ENCODE measurements at regions not wholly inside any gene's neighbourhood (a gene's known extent, or its start where the extent isn't known, plus 50 kb on each side); places are given as distances from the start of the nearest gene placed in this dataset.

GRCh38 chr1:45258059-45258650 lies 51.8 kb upstream of the ZSWIM5 start:
- no peak for TF ChIP-seq CTCF (IDR thresholded peaks at IDR 0.05; ENCODE audit: low read depth, low read length)
- Histone ChIP-seq H3K27me3 (no peaks in the 10 kb centered on the region), H3K9me3 (ENCODE audit: low read depth) (no peaks in the 10 kb centered on the region), H3K36me3 (no peaks in the 10 kb centered on the region), H3K4me3 (no peak overlapping the region), H3K27ac (no peak overlapping the region), H3K4me1 (ENCODE audit: low read depth) (no peaks in the 10 kb centered on the region)
- no peak for DNase-seq (ENCODE audit: low read depth in 1 of 2, low spot score in 1 of 2)

GRCh38 chr1:45259053-45259452 lies 52.6 kb upstream of the ZSWIM5 start:
- no peaks in the 10 kb centered on the region for H3K9me3 ChIP-seq (ENCODE audit: low read depth)
- H3K27me3 ChIP-seq = no peaks in the 10 kb centered on the region
- no peak for DNase-seq (ENCODE audit: low read depth in 1 of 2, low spot score in 1 of 2)
- no peaks in the 10 kb centered on the region for H3K4me1 ChIP-seq (ENCODE audit: low read depth)
- H3K36me3 ChIP-seq = no peaks in the 10 kb centered on the region
- no peak for TF ChIP-seq CTCF (IDR thresholded peaks at IDR 0.05; ENCODE audit: low read depth, low read length)
- H3K4me3 ChIP-seq = no peak overlapping the region
- H3K27ac ChIP-seq = no peak overlapping the region

DNA sequence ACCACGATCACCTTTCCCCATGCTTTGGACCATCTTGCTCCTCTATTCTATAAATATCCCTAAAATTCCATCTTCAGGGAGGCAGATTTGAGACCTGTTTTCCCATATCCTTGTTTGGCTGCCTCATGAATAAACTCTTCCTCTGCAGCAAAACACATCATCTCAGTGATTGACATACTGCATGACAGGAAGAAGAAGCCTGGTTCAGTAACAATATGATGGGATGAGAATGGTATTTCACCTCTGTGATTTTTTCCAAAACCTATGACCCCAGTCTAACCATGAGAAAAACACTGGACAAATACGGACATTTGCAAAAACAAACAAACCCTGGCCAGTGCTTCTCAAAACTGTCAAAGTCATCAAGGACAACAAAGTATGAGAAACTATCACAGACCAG lies 53.8 kb upstream of the ZSWIM5 start:
- no peaks in the 10 kb centered on the region for H3K9me3 ChIP-seq (ENCODE audit: low read depth)
- H3K27me3 ChIP-seq = no peaks in the 10 kb centered on the region
- DNase-seq (ENCODE audit: low read depth in 1 of 2, low spot score in 1 of 2) = no peak
- no peak for TF ChIP-seq CTCF (IDR thresholded peaks at IDR 0.05; ENCODE audit: low read depth, low read length)
- H3K4me3 ChIP-seq = no peak overlapping the region
- no peaks in the 10 kb centered on the region for H3K36me3 ChIP-seq
- H3K4me1 ChIP-seq (ENCODE audit: low read depth) = no peaks in the 10 kb centered on the region
- H3K27ac ChIP-seq = no peak overlapping the region

DNA sequence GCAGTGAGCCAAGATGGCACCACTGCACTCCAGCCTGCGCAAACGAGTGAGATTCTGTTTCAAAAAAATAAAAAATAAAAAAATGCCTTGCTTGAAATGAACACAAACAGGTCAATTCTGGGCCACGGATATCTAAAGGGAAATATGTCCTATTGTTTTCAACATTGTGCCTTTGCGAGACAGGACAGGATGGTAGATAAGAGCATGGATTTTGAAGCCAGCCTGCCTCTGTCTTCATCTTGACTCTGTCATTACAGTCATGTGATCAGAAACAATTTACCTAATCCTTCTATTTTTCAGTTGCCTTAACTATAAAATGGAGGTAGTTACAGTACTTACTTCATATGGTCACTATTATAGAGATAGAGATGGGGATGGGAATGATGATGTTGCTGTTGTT lies 56.7 kb upstream of the ZSWIM5 start:
- Histone ChIP-seq H3K4me1 (ENCODE audit: low read depth) (no peaks in the 10 kb centered on the region), H3K36me3 (no peaks in the 10 kb centered on the region), H3K9me3 (ENCODE audit: low read depth) (no peaks in the 10 kb centered on the region), H3K27me3 (no peaks in the 10 kb centered on the region), H3K4me3 (no peak overlapping the region), H3K27ac (no peak overlapping the region)
- TF ChIP-seq CTCF (IDR thresholded peaks at IDR 0.05; ENCODE audit: low read depth, low read length) = no peak
- DNase-seq (ENCODE audit: low read depth in 1 of 2, low spot score in 1 of 2) = no peak

- no peaks in the 10 kb centered on the region for H3K4me1 ChIP-seq (ENCODE audit: low read depth)
- DNase-seq (ENCODE audit: low read depth in 1 of 2, low spot score in 1 of 2) = no peak
- no peak overlapping the region for H3K4me3 ChIP-seq
- H3K27ac ChIP-seq = no peak overlapping the region
- TF ChIP-seq CTCF (IDR thresholded peaks at IDR 0.05; ENCODE audit: low read depth, low read length) = no peak
- H3K36me3 ChIP-seq = no peaks in the 10 kb centered on the region
- no peaks in the 10 kb centered on the region for H3K9me3 ChIP-seq (ENCODE audit: low read depth)
- no peaks in the 10 kb centered on the region for H3K27me3 ChIP-seq
Measured at GRCh38 chr1:45265244-45265643, 58.8 kb upstream of the ZSWIM5 start.
